NOMO-1 treated with DMSO at 0.1 percent for 48 hours (cell line): ENCODE measurements at regions not wholly inside any gene's neighbourhood (a gene's known extent, or its start where the extent isn't known, plus 50 kb on each side); places are given as distances from the start of the nearest gene placed in this dataset.

ENCODE experiments used
- DNase-seq: peaks from one replicate; lab custom pipeline; 2025; ENCODE audit not compliant: unreplicated experiment; lab: John Stamatoyannopoulos, UW

- DNase-seq, result peak; percentile 47
Measured at GRCh38 chr1:221335161-221336101, 406.5 kb downstream of the DUSP10 start.

- no peak for DNase-seq
Measured at GRCh38 chr1:221336126-221336525, 405.8 kb downstream of the DUSP10 start.

DNA sequence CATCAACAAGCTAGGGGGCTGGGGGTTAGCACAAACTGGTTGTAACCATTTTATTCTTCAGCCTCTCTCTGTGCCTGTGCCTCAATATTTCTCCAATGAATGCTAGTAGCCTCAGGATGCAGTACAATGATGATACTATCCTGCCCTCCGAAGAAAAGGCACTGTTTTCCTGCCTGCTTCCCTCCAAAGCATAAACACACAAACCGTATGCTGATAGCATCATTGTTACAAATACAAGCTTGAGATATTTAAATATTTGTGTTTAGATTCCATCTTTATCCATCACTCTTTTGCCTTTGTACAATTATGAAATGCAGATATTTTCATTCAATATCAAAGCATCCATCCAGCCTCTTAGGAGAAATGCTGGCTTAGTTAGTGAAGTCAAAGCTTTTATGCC lies 404.8 kb downstream of the DUSP10 start:
- DNase-seq, result no peak

- no peak for DNase-seq
Measured at GRCh38 chr1:221343136-221343535, 398.8 kb downstream of the DUSP10 start.

GRCh38 chr1:221343607-221344006 lies 398.3 kb downstream of the DUSP10 start:
- no peak for DNase-seq

DNA sequence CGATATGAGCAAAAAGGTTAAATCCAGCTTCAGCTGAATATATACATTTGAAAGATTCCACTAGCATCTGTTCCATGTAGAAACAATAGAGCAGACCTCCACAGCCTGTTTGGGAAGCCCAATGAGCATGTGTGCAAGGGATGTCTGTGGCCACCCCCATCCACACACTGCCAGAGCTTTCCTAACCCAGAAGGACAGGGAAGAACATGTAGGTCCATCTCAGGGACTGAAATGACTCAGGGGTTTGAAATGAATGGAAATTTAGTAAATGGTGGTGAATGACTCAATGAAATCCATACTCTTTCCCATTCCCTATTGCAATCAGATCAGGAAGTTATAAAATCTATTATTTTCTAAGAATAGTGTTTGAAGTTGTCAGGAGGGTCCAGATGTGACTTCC lies 397.2 kb downstream of the DUSP10 start:
- no peak for DNase-seq

DNA sequence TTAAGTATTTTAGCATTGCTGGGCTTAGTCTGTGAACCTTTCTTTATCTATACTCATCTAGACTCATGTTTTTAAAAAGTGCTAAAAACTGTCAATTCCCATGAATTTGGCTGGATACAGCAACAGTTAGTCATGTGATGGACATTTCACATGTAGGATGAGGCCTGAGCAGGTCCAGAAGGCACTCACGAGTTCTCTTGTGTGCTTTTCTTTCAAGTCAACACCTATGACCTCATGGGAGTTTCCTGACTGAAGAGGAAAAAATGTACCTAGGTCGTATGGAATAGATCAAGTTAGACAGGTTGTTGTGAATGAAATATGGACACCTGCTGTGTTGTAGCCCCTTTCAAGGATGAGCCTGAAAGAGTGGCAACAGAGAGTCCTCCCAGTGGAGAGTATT lies 394.2 kb downstream of the DUSP10 start:
- no peak for DNase-seq

GRCh38 chr1:221350091-221350490 lies 391.8 kb downstream of the DUSP10 start:
- no peak for DNase-seq

- no peak for DNase-seq
Measured at GRCh38 chr1:221356693-221357092, 385.2 kb downstream of the DUSP10 start.

DNA sequence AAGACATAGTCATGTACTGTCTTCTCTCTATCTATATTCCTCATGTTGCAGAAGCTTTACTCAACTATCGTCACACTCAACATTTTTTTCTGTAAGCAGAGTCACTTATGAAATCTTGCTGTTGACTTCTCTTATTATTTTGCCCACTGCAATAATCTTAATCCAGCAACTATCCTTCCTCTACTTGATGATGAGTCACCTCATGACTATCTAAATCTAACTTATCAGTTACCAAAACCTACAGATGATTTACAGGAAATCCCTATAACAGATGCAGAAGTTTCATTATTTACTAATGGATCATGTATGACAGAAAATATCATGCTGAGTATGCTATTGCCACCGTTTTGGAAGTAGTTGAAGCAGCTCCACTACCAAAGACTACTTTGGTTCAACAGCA lies 378.9 kb downstream of the DUSP10 start:
- no peak for DNase-seq

GRCh38 chr1:221366495-221367110 lies 375.3 kb downstream of the DUSP10 start:
- no peak for DNase-seq

- no peak for DNase-seq
Measured at GRCh38 chr1:221371705-221372104, 370.2 kb downstream of the DUSP10 start.

GRCh38 chr1:221373795-221374194 lies 368.1 kb downstream of the DUSP10 start:
- DNase-seq, result no peak

DNA sequence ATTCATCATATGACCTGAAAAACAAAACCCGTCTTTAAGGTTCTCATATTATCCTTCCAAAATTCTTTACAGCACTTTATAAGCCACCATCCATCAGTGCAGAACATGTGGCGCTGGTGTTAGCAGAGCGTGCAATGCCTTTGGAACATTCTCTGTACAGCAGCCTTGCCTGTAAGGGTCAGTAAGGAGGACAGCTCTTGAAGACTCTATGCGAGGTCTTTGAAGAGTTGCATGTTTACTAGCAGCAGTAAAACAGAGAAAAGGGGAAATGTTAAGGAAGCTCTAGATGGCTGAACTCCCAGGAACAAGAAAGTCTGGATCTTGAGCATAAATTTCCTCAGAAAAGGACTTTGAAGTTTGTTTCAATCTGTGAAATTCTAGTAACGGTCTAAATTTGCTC lies 365.6 kb downstream of the DUSP10 start:
- no peak for DNase-seq

DNA sequence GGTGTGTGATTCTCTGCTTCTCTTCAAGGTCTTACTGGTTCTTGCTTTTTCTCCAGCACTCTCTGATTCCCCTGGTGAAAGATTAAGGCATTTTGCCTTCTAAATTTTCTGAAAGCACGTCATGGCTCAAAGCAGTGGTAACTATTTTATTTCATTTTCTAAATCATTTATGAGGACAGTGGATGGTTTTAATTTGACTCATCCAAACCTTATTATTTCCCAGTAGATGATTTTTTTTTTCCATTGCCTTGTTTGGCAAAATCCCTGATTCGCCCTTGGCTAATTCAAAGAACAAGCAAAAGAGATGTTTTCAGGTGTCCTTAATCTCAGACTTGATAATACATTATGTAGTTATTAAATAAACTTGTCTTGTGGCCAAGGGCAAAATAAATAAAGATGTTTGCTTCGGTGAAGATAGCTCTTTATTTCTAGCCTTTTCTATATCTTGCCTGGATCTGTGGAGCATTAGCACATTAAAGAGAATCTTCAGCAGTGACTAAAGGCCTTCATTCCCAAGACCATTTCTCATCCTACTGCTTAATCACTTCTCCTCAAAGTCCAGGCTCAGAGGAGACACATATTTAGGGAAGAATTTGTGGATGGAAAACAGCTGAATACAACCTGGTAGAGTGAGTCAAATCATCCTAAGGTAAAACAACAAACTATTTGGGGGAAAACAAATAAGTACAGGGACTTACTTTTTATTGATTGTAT lies 359.8 kb downstream of the DUSP10 start:
- DNase-seq, result no peak

DNA sequence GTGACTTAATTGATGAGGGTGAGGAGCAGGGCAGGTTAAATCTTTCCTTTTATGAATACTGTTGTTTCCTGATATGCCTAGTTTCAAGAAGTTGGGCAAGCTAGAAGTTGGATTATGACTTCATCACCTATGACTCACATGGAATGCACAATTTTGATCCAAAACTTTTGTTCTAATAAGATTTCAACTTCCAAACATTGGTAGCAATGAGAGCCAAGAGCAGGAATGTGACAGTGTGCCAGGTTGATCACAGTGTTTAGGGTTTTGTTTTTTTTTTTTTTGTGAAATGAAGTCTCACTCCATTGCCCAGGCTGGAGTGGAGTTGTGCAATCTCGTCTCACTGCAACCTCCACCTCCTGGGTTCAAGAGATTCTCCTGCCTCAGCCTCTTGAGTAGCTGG lies 349.4 kb downstream of the DUSP10 start:
- DNase-seq, result no peak

- DNase-seq, result no peak
Measured at GRCh38 chr1:221394011-221394544, 347.8 kb downstream of the DUSP10 start.

DNA sequence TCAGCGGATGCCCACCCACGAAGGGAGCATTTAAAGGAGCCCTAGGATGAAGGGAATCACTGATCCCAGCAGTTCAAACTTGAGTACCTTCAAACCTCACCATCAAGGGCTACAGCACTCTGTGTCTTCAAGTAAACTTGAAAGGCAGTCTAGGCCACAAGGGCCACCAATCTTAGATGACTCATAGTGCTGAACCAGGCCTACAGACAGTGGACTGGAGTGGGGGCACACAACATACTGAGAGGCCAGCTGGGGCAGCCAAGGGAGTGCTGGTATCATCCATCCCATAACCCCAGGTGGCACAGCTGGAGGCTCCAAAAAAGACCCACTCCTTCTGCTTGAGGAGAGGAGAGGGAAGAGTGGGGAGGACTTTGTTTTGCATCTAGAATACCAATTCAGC lies 345.4 kb downstream of the DUSP10 start:
- DNase-seq, result no peak

DNA sequence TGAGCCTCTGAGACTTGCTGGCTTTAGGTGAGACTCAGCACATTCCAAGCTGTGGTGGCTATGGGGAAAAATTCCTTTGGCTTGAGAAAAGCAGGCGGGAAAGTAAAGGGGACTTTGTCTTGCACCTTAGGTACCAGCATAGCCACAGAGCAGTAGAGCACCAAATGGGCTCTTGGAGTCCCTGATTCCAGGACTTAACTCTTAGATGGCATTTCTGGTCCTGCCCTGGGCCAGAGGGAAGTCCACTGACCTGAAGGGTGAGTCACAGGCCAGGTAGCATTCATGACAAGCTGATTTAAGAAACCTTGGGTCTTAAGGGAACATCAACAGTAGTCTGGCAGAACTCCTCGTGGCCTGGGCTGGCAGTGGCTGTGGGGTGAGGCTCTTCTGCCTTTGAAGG lies 344.7 kb downstream of the DUSP10 start:
- no peak for DNase-seq

GRCh38 chr1:221397606-221398005 lies 344.3 kb downstream of the DUSP10 start:
- DNase-seq, result no peak

GRCh38 chr1:221405146-221405545 lies 336.7 kb downstream of the DUSP10 start:
- DNase-seq, result no peak
